SK-N-SH treated with all-trans-retinoic acid at 6 μM for 48 hours (cell line): ENCODE measurements at regions not wholly inside any gene's neighbourhood (a gene's known extent, or its start where the extent isn't known, plus 50 kb on each side); places are given as distances from the start of the nearest gene placed in this dataset.

Experiments used
- ATAC-seq: fragments of 200-7000 bp; cut with Tn5 transposase; 3 replicates; pipeline ENCODE4 v1.9.1; 2020; ENCODE audit warnings: mild to moderate bottlenecking, moderate library complexity
- ARNTL ChIP-seq: fragments of 450-650 bp; formaldehyde crosslinking; IDR thresholded peaks from 2 replicates; pipeline ENCODE4 v1.5.0; 2020; ENCODE audit warnings: low read depth, mild to moderate bottlenecking, moderate library complexity, borderline replicate concordance
- BACH2 ChIP-seq: fragments of 250-450 bp; sonication (Bioruptor Pico); IDR thresholded peaks from 2 replicates; pipeline ENCODE4 v1.9.0; 2021; ENCODE audit warnings: mild to moderate bottlenecking, borderline replicate concordance
- CREB5 ChIP-seq: fragments of 250-450 bp; sonication (Bioruptor Pico); IDR thresholded peaks from 2 replicates; pipeline ENCODE4 v1.5.1; 2020; ENCODE audit warnings: low read depth, mild to moderate bottlenecking, moderate library complexity
- CSDC2 ChIP-seq: fragments of 250-450 bp; sonication (Bioruptor Pico); IDR thresholded peaks from 2 replicates; pipeline ENCODE4 v1.5.0; 2020; ENCODE audit warnings: mild to moderate bottlenecking, moderate library complexity
- CSRNP3 ChIP-seq: fragments of 250-450 bp; sonication (Bioruptor Pico); IDR thresholded peaks from 2 replicates; pipeline ENCODE4 v1.5.1; 2021; ENCODE audit warnings: mild to moderate bottlenecking, moderate library complexity
- ESRRG ChIP-seq: fragments of 250-450 bp; sonication (Bioruptor Pico); IDR thresholded peaks from 2 replicates; pipeline ENCODE4 v1.6.1; 2021; ENCODE audit warnings: mild to moderate bottlenecking
- GLIS3 ChIP-seq: fragments of 250-450 bp; sonication (Bioruptor Pico); IDR thresholded peaks from 2 replicates; pipeline ENCODE4 v1.5.0; 2020; ENCODE audit warnings: mild to moderate bottlenecking, moderate library complexity
- ISL1 ChIP-seq: fragments of 250-450 bp; sonication (Bioruptor Pico); IDR thresholded peaks from 2 replicates; pipeline ENCODE4 v2.1.2; 2022; ENCODE audit warnings: mild to moderate bottlenecking, moderate library complexity
- OSR1 ChIP-seq: fragments of 250-450 bp; sonication (Bioruptor Pico); IDR thresholded peaks from 2 replicates; pipeline ENCODE4 v1.8.0; 2022; ENCODE audit warnings: moderate library complexity, mild to moderate bottlenecking, inconsistent platforms
- PATZ1 ChIP-seq: fragments of 250-450 bp; sonication (Bioruptor Pico); IDR thresholded peaks from 2 replicates; pipeline ENCODE4 v1.8.0; 2020; ENCODE audit warnings: mild to moderate bottlenecking, moderate library complexity, borderline replicate concordance
- POU6F1 ChIP-seq: fragments of 250-450 bp; sonication (Bioruptor Pico); IDR thresholded peaks from 2 replicates; pipeline ENCODE4 v1.8.0; 2021; ENCODE audit warnings: low read depth, mild to moderate bottlenecking, moderate library complexity, borderline replicate concordance
- PPARA ChIP-seq: fragments of 250-450 bp; sonication (Bioruptor Pico); IDR thresholded peaks from 2 replicates; pipeline ENCODE4 v1.5.0; 2020; ENCODE audit warnings: mild to moderate bottlenecking, borderline replicate concordance
- RARB ChIP-seq: fragments of 250-450 bp; sonication (Bioruptor Pico); IDR thresholded peaks from 2 replicates; pipeline ENCODE4 v1.8.0; 2021; ENCODE audit warnings: mild to moderate bottlenecking, moderate library complexity
- SNAI2 ChIP-seq: fragments of 250-450 bp; sonication (Bioruptor Pico); IDR thresholded peaks from 2 replicates; pipeline ENCODE4 v1.5.0; 2020; ENCODE audit warnings: mild to moderate bottlenecking, moderate library complexity
- TCF4 ChIP-seq: fragments of 250-450 bp; sonication (Bioruptor Pico); IDR thresholded peaks from 2 replicates; pipeline ENCODE4 v1.8.0; 2021; ENCODE audit warnings: mild to moderate bottlenecking, moderate library complexity, borderline replicate concordance
- TOX ChIP-seq: fragments of 250-450 bp; sonication (Bioruptor Pico); IDR thresholded peaks from 2 replicates; pipeline ENCODE4 v1.8.0; 2021; ENCODE audit warnings: mild to moderate bottlenecking, moderate library complexity, borderline replicate concordance
- TSHZ2 ChIP-seq: fragments of 250-450 bp; sonication (Bioruptor Pico); IDR thresholded peaks from 2 replicates; pipeline ENCODE4 v1.5.0; 2020; ENCODE audit warnings: mild to moderate bottlenecking, moderate library complexity
- ZC3H10 ChIP-seq: fragments of 250-450 bp; sonication (Bioruptor Pico); IDR thresholded peaks from 2 replicates; pipeline ENCODE4 v1.5.1; 2021; ENCODE audit warnings: mild to moderate bottlenecking, moderate library complexity
- ZFP3 ChIP-seq: fragments of 250-450 bp; sonication (Bioruptor Pico); IDR thresholded peaks from 2 replicates; pipeline ENCODE4 v1.5.0; 2020; ENCODE audit warnings: mild to moderate bottlenecking, moderate library complexity
- ZFP30 ChIP-seq: fragments of 450-650 bp; formaldehyde crosslinking; IDR thresholded peaks from 2 replicates; pipeline ENCODE4 v1.5.0; 2022; ENCODE audit warnings: mild to moderate bottlenecking, moderate library complexity
- ZNF565 ChIP-seq: fragments of 450-650 bp; formaldehyde crosslinking; conservative IDR thresholded peaks from 2 replicates; pipeline ENCODE4 v1.5.0; 2020; ENCODE audit warnings: low read depth, mild to moderate bottlenecking, moderate library complexity
- ZNF70 ChIP-seq: fragments of 450-650 bp; formaldehyde crosslinking; IDR thresholded peaks from 2 replicates; pipeline ENCODE4 v1.5.0; 2020; ENCODE audit warnings: mild to moderate bottlenecking, moderate library complexity
- ZNF8 ChIP-seq: fragments of 450-650 bp; formaldehyde crosslinking; IDR thresholded peaks from 2 replicates; pipeline ENCODE4 v1.5.0; 2020; ENCODE audit warnings: mild to moderate bottlenecking, moderate library complexity

GRCh38 chr12:82210882-82211281 lies 147.3 kb downstream of the CCDC59 start:
- TF ChIP-seq RARB (CRISPR knock-in tag) (no peak), ZNF70 (no peak), CREB5 (CRISPR knock-in tag) (no peak), ZFP30 (CRISPR knock-in tag) (no peak), POU6F1 (CRISPR knock-in tag) (no peak), OSR1 (no peak), ZNF8 (CRISPR knock-in tag) (no peak), TSHZ2 (no peak), ZNF565 (CRISPR knock-in tag) (no peak), CSRNP3 (CRISPR knock-in tag) (no peak), ESRRG (CRISPR knock-in tag) (no peak), PPARA (CRISPR knock-in tag) (no peak), ZC3H10 (CRISPR knock-in tag) (no peak), PATZ1 (CRISPR knock-in tag) (no peak), ZFP3 (CRISPR knock-in tag) (no peak), ARNTL (CRISPR knock-in tag) (no peak), ISL1 (CRISPR knock-in tag) (no peak), SNAI2 (CRISPR knock-in tag) (no peak)
- ATAC-seq, result no peak

GRCh38 chr12:82209533-82209932 lies 148.7 kb downstream of the CCDC59 start:
- ATAC-seq, result no peak
- TF ChIP-seq BACH2 (CRISPR knock-in tag) (no peak), OSR1 (no peak), PATZ1 (CRISPR knock-in tag) (no peak), CSDC2 (CRISPR knock-in tag) (no peak), ESRRG (CRISPR knock-in tag) (no peak), SNAI2 (CRISPR knock-in tag) (no peak), TSHZ2 (no peak), GLIS3 (CRISPR knock-in tag) (no peak), TOX (no peak), ISL1 (CRISPR knock-in tag) (no peak), ZNF8 (CRISPR knock-in tag) (no peak), ZFP3 (CRISPR knock-in tag) (no peak), ZC3H10 (CRISPR knock-in tag) (no peak), POU6F1 (CRISPR knock-in tag) (no peak), ZNF70 (no peak), PPARA (CRISPR knock-in tag) (no peak), TCF4 (CRISPR knock-in tag) (no peak), ZFP30 (CRISPR knock-in tag) (no peak)
